ENCODE measurements at regions not wholly inside any gene's neighbourhood (a gene's known extent, or its start where the extent isn't known, plus 50 kb on each side); places are given as distances from the start of the nearest gene placed in this dataset.
A peak's percentile ranks its signal among the peaks of the same experiment; 100 is the strongest.

GRCh38 chr5:103718108-103718507, 155.5 kb upstream of the NUDT12 start (continued):
- TF ChIP-seq TSHZ2 (CRISPR knock-in tag; IDR thresholded peaks at IDR 0.05): no peak
- TF ChIP-seq CSDC2 (CRISPR knock-in tag; IDR thresholded peaks at IDR 0.05): no peak
- TF ChIP-seq ZNF70 (CRISPR knock-in tag; IDR thresholded peaks at IDR 0.05): no peak
- no peak for TF ChIP-seq RARB (CRISPR knock-in tag; IDR thresholded peaks at IDR 0.05)
- TF ChIP-seq ZFP3 (CRISPR knock-in tag; IDR thresholded peaks at IDR 0.05): no peak
- no peak for TF ChIP-seq PPARA (CRISPR knock-in tag; IDR thresholded peaks at IDR 0.05; ENCODE audit: borderline replicate concordance)

GRCh38 chr5:103708601-103709000, 146.0 kb upstream of the NUDT12 start:
- ATAC-seq: no peak
- TF ChIP-seq GLIS3 (CRISPR knock-in tag; IDR thresholded peaks at IDR 0.05) (no peak), POU6F1 (CRISPR knock-in tag; IDR thresholded peaks at IDR 0.05; ENCODE audit: borderline replicate concordance, low read depth) (no peak)

- peak; percentile 80 for ATAC-seq
- TF ChIP-seq ESRRG (CRISPR knock-in tag; IDR thresholded peaks at IDR 0.05): no peak
- no peak for TF ChIP-seq POU6F1 (CRISPR knock-in tag; IDR thresholded peaks at IDR 0.05; ENCODE audit: borderline replicate concordance, low read depth)
- no peak for TF ChIP-seq CREB5 (CRISPR knock-in tag; IDR thresholded peaks at IDR 0.05; ENCODE audit: low read depth)
- no peak for TF ChIP-seq GLIS3 (CRISPR knock-in tag; IDR thresholded peaks at IDR 0.05)
- peak; percentile 46; the same call in 1 of the 2 replicates for TF ChIP-seq ZNF8 (CRISPR knock-in tag; IDR thresholded peaks at IDR 0.05)
- TF ChIP-seq PATZ1 (CRISPR knock-in tag; IDR thresholded peaks at IDR 0.05; ENCODE audit: borderline replicate concordance): no peak
- TF ChIP-seq TCF4 (CRISPR knock-in tag; IDR thresholded peaks at IDR 0.05; ENCODE audit: borderline replicate concordance): peak; percentile 35; the same call in 1 of the 2 replicates
- no peak for TF ChIP-seq PPARA (CRISPR knock-in tag; IDR thresholded peaks at IDR 0.05; ENCODE audit: borderline replicate concordance)
- no peak for TF ChIP-seq ZC3H10 (CRISPR knock-in tag; IDR thresholded peaks at IDR 0.05)
- peak; percentile 52 for TF ChIP-seq ISL1 (CRISPR knock-in tag; IDR thresholded peaks at IDR 0.05)
- TF ChIP-seq SNAI2 (CRISPR knock-in tag; IDR thresholded peaks at IDR 0.05): no peak
- TF ChIP-seq ARNTL (CRISPR knock-in tag; IDR thresholded peaks at IDR 0.05; ENCODE audit: borderline replicate concordance, low read depth): no peak
- TF ChIP-seq CSDC2 (CRISPR knock-in tag; IDR thresholded peaks at IDR 0.05): no peak
- no peak for TF ChIP-seq TSHZ2 (CRISPR knock-in tag; IDR thresholded peaks at IDR 0.05)
- TF ChIP-seq ZFP30 (CRISPR knock-in tag; IDR thresholded peaks at IDR 0.05): no peak
- TF ChIP-seq TOX (CRISPR knock-in tag; IDR thresholded peaks at IDR 0.05; ENCODE audit: borderline replicate concordance): peak; percentile 40; the same call in 1 of the 2 replicates
- no peak for TF ChIP-seq ZNF70 (CRISPR knock-in tag; IDR thresholded peaks at IDR 0.05)
- no peak for TF ChIP-seq RARB (CRISPR knock-in tag; IDR thresholded peaks at IDR 0.05)
- TF ChIP-seq ZNF565 (CRISPR knock-in tag; conservative IDR thresholded peaks at IDR 0.05; ENCODE audit: low read depth): no peak
- TF ChIP-seq OSR1 (CRISPR knock-in tag; IDR thresholded peaks at IDR 0.05): no peak
Observed at GRCh38 chr5:103706939-103707682, 144.5 kb upstream of the NUDT12 start.
